ENCODE measurements at regions not wholly inside any gene's neighbourhood (a gene's known extent, or its start where the extent isn't known, plus 50 kb on each side); places are given as distances from the start of the nearest gene placed in this dataset.

GRCh38 chr2:215797676-215798075 is 215.7 kb downstream of the MREG start:
- TF ChIP-seq SIN3A (IDR thresholded peaks at IDR 0.05; ENCODE audit: borderline replicate concordance, low read depth, low read length) = no peak
- TF ChIP-seq CTCF (IDR thresholded peaks at IDR 0.05) = no peak
- TF ChIP-seq GABPA (IDR thresholded peaks at IDR 0.05; ENCODE audit: low read depth) = no peak
- TF ChIP-seq TEAD4 (IDR thresholded peaks at IDR 0.05; ENCODE audit: borderline replicate concordance, insufficient read depth) = no peak
- TF ChIP-seq EP300 (IDR thresholded peaks at IDR 0.05; ENCODE audit: borderline replicate concordance in 1 of 2, low read depth in 1 of 2, low read length in 1 of 2) = no peak
- no peak for TF ChIP-seq PBX3 (IDR thresholded peaks at IDR 0.05)
- no peak for TF ChIP-seq TAF1 (IDR thresholded peaks at IDR 0.05; ENCODE audit: borderline replicate concordance, low read depth, low read length)

Measured in SK-N-SH (cell line).